ENCODE measurements at regions not wholly inside any gene's neighbourhood (a gene's known extent, or its start where the extent isn't known, plus 50 kb on each side); places are given as distances from the start of the nearest gene placed in this dataset.

DNA sequence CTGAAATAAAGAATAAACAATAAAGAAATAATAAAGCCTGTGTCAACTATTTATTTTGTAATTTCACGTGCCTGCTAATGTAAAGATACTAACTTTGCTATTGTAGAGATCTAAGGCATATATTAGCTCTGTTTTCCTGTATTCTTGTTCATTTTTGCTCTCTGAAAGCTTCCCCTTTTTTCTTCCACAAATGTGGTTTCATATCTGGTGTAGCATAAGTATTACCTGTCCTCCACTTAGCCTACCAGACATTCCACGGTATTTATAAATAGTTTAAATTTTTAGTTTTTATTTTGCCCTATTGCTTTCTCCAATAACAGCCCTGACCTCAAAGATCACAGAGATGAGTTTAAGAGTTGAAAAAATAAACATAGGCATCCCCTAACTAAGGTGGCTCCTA is 92.6 kb upstream of the ATP2B1 start:
- intact Hi-C loops (cut with DNase I) = no loop called here
- DNase-seq = no peak
- peaks cover 0 to 16% (median 0%) of the 10 kb centered on the region in 7 donors for H3K27me3 ChIP-seq
- no peaks in the 10 kb centered on the region for H3K36me3 ChIP-seq
- 83 to 89% methylated on average over 2 of the region's 2 CpGs for WGBS, 2 donors
- no peaks in the 10 kb centered on the region for H3K4me1 ChIP-seq
- no peak overlapping the region for H3K4me3 ChIP-seq
- no peak overlapping the region for H3K27ac ChIP-seq
- TF ChIP-seq, protein P1, sequence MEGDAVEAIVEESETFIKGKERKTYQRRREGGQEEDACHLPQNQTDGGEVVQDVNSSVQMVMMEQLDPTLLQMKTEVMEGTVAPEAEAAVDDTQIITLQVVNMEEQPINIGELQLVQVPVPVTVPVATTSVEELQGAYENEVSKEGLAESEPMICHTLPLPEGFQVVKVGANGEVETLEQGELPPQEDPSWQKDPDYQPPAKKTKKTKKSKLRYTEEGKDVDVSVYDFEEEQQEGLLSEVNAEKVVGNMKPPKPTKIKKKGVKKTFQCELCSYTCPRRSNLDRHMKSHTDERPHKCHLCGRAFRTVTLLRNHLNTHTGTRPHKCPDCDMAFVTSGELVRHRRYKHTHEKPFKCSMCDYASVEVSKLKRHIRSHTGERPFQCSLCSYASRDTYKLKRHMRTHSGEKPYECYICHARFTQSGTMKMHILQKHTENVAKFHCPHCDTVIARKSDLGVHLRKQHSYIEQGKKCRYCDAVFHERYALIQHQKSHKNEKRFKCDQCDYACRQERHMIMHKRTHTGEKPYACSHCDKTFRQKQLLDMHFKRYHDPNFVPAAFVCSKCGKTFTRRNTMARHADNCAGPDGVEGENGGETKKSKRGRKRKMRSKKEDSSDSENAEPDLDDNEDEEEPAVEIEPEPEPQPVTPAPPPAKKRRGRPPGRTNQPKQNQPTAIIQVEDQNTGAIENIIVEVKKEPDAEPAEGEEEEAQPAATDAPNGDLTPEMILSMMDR (IDR thresholded peaks at IDR 0.05) = no peak
- no peak for ATAC-seq
- H3K9me3 ChIP-seq = no peaks in the 10 kb centered on the region

DNA sequence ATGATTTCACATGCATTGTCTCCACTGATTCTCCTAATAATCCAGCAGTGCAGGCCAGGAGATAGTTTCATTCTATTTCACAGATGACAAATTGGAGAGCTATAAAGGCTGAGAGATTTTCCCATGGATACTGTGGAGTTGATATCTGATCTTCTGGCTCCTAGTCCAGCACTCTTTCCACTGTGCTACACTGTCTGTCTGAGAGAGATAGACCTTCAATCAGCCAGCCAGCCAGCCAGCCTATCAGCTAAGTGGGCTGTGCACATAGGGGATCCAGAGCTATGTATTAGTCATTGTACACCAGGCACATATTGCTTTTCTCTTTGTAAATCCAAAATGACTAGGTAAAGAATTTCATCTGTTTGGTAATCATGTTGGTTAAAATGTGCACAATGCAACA is 91.8 kb upstream of the ATP2B1 start:
- Histone ChIP-seq H3K4me1 (no peaks in the 10 kb centered on the region), H3K36me3 (no peaks in the 10 kb centered on the region), H3K4me3 (no peak overlapping the region), H3K9me3 (no peaks in the 10 kb centered on the region), H3K27ac (no peak overlapping the region), H3K27me3 (peaks cover 0 to 16% (median 0%) of the 10 kb centered on the region in 7 donors)
- ATAC-seq (no peak), DNase-seq (no peak)
- intact Hi-C loops (cut with DNase I) = no loop called here
- TF ChIP-seq, protein P1 (IDR thresholded peaks at IDR 0.05) = no peak

DNA sequence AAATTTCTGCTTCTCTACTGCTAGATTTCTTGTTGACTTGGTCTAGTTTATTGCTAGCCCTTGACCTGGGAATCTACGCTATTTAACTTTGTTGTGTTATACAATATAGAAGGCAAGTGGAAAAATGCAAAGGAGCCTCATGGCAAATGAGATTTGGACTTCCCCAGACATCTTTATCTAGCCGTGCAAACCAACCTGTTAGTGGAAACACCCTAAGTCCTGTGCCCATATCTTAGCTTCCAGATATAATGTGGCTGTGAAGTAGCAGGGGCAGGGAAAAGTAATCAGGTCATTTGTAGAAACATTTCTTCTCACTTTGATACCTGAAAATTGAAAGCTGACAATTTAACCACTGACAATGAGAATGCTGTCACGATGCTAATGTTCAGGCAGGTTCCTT is 90.7 kb upstream of the ATP2B1 start:
- no peak for ATAC-seq

DNA sequence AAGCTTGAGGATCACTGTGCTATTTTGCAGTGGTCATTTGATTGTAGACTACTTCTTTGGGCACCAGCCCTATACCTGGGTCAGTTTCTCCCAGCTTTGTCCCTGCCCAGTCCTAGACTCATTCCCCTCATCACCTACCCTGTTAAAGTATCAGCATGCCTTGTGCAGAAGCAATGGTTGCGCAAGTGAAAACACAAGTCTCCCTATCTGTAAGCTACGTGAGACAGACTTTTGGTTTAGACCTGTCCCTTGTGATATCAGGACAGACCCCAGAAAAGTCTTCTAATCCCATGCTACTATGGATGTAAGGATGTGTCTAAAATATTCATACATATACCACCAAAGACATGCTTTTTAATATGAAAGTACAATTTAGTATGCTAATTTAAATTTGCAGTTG is 88.8 kb upstream of the ATP2B1 start:
- Histone ChIP-seq H3K27me3 (peaks cover 0 to 30% (median 4%) of the 10 kb centered on the region in 7 donors), H3K4me1 (no peaks in the 10 kb centered on the region), H3K4me3 (no peak overlapping the region), H3K36me3 (no peaks in the 10 kb centered on the region), H3K27ac (no peak overlapping the region), H3K9me3 (no peaks in the 10 kb centered on the region)
- DNase-seq (no peak), ATAC-seq (no peak)
- intact Hi-C loops (cut with DNase I) = no loop called here
- TF ChIP-seq, protein P1 (IDR thresholded peaks at IDR 0.05) = no peak
- 96 to 98% methylated on average over 2 of the region's 2 CpGs for WGBS, 2 donors

More for the DNA sequence above, 90.7 kb upstream of the ATP2B1 start:
- H3K27ac ChIP-seq = no peak overlapping the region
- no peaks in the 10 kb centered on the region for H3K36me3 ChIP-seq
- peaks cover 0 to 21% (median 4%) of the 10 kb centered on the region in 7 donors for H3K27me3 ChIP-seq
- H3K4me3 ChIP-seq = no peak overlapping the region
- intact Hi-C loops (cut with DNase I) = no loop called here
- no peaks in the 10 kb centered on the region for H3K9me3 ChIP-seq
- DNase-seq = no peak
- no peaks in the 10 kb centered on the region for H3K4me1 ChIP-seq
- TF ChIP-seq, protein P1 (IDR thresholded peaks at IDR 0.05) = no peak
- WGBS, 2 donors = 91 to 92% methylated on average over 3 of the region's 3 CpGs

Measured in heart right ventricle (tissue), 16 donors.